Nephron progenitor cell (in vitro differentiated cells): ENCODE measurements at regions not wholly inside any gene's neighbourhood (a gene's known extent, or its start where the extent isn't known, plus 50 kb on each side); places are given as distances from the start of the nearest gene placed in this dataset.
A peak's percentile ranks its signal among the peaks of the same experiment; 100 is the strongest.

Experiments used
- DNase-seq: peaks from one replicate; pipeline ENCODE4 v3.0.0; 2021
- H3K27ac Mint-ChIP-seq: 2 replicates; pipeline ENCODE4 v1.8.0; 2021; ENCODE audit warnings: mild to moderate bottlenecking, moderate library complexity, mixed read lengths
- H3K27me3 Mint-ChIP-seq: 2 replicates; pipeline ENCODE4 v1.8.0; 2021; ENCODE audit warnings: mild to moderate bottlenecking, low read depth, mixed read lengths; ENCODE audit not compliant: poor library complexity
- H3K36me3 Mint-ChIP-seq: 2 replicates; pipeline ENCODE4 v1.8.0; 2021; ENCODE audit warnings: low read depth, mixed read lengths
- H3K4me1 Mint-ChIP-seq: 2 replicates; pipeline ENCODE4 v1.8.0; 2021; ENCODE audit warnings: mixed read lengths
- H3K4me3 Mint-ChIP-seq: 2 replicates; pipeline ENCODE4 v1.8.0; 2021; ENCODE audit warnings: mild to moderate bottlenecking, moderate library complexity, mixed read lengths
- H3K9me3 Mint-ChIP-seq: 2 replicates; pipeline ENCODE4 v1.8.0; 2021; ENCODE audit warnings: mild to moderate bottlenecking, moderate library complexity, mixed read lengths
- CTCF ChIP-seq: fragments of 200-600 bp; sonication (generic); IDR thresholded peaks from 2 replicates; pipeline ENCODE4 v1.5.0; 2021; ENCODE audit warnings: antibody characterized with exemption

GRCh38 chr1:81388435-81388834, 412.3 kb upstream of the ADGRL2 start:
- no peak for TF ChIP-seq CTCF
- H3K4me1 Mint-ChIP-seq, result no peaks in the 10 kb centered on the region
- H3K27ac Mint-ChIP-seq, result no peak overlapping the region
- no peaks in the 10 kb centered on the region for H3K36me3 Mint-ChIP-seq
- DNase-seq, result no peak
- no peak overlapping the region for H3K4me3 Mint-ChIP-seq
- no peaks in the 10 kb centered on the region for H3K9me3 Mint-ChIP-seq
- H3K27me3 Mint-ChIP-seq, result no peaks in the 10 kb centered on the region

GRCh38 chr1:81387446-81387845, 413.3 kb upstream of the ADGRL2 start:
- Mint-ChIP-seq H3K27me3 (no peaks in the 10 kb centered on the region), H3K4me1 (no peaks in the 10 kb centered on the region), H3K4me3 (no peak overlapping the region), H3K9me3 (no peaks in the 10 kb centered on the region), H3K36me3 (no peaks in the 10 kb centered on the region), H3K27ac (no peak overlapping the region)
- no peak for DNase-seq
- no peak for TF ChIP-seq CTCF

GRCh38 chr1:81382561-81382960, 418.2 kb upstream of the ADGRL2 start:
- DNase-seq, result no peak
- H3K4me3 Mint-ChIP-seq, result no peak overlapping the region
- no peaks in the 10 kb centered on the region for H3K4me1 Mint-ChIP-seq
- H3K27ac Mint-ChIP-seq, result no peak overlapping the region
- H3K36me3 Mint-ChIP-seq, result no peaks in the 10 kb centered on the region
- no peaks in the 10 kb centered on the region for H3K9me3 Mint-ChIP-seq
- no peaks in the 10 kb centered on the region for H3K27me3 Mint-ChIP-seq
- no peak for TF ChIP-seq CTCF

DNA sequence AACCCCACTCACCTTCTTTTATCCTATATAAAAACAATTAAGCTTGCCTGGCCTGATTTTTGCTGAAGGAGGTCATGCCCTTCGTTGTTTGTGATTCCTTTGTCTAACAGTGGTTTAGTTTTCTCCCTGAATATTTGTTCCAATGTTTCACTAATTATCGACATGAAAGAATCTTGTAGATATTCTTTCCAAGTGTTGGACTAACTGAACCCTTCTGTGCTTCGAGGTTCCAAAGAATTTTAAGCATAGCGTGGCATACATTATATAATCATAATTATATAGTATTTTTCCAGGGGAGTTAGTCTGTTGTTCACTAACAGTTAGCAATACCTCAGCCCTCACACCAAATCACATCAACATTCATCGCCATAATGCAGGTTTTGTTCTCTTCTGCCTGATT, 418.9 kb upstream of the ADGRL2 start:
- Mint-ChIP-seq H3K9me3 (no peaks in the 10 kb centered on the region), H3K27ac (no peak overlapping the region), H3K27me3 (no peaks in the 10 kb centered on the region), H3K4me1 (no peaks in the 10 kb centered on the region), H3K36me3 (no peaks in the 10 kb centered on the region), H3K4me3 (no peak overlapping the region)
- no peak for TF ChIP-seq CTCF
- no peak for DNase-seq

DNA sequence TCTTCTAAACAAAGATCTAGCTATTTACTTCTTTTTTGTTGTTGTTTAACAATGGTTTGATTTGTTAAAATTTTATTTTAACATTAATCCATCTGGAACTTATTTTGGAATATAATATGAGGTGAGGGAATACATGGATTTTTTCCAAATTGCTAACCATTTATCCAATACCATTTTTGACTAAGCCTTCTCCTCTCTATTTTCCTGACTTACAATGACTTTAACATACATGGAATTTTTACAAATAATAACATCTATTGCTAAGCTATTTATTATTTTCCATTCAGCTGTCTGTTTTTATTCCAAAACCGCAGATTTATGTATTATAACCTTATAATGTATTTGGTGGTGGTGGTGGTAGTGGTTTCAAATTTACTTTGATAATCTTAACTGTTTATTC, 420.3 kb upstream of the ADGRL2 start:
- Mint-ChIP-seq H3K4me1 (no peaks in the 10 kb centered on the region), H3K27me3 (no peaks in the 10 kb centered on the region), H3K36me3 (no peaks in the 10 kb centered on the region), H3K9me3 (no peaks in the 10 kb centered on the region), H3K4me3 (no peak overlapping the region), H3K27ac (no peak overlapping the region)
- TF ChIP-seq CTCF, result no peak
- no peak for DNase-seq

DNA sequence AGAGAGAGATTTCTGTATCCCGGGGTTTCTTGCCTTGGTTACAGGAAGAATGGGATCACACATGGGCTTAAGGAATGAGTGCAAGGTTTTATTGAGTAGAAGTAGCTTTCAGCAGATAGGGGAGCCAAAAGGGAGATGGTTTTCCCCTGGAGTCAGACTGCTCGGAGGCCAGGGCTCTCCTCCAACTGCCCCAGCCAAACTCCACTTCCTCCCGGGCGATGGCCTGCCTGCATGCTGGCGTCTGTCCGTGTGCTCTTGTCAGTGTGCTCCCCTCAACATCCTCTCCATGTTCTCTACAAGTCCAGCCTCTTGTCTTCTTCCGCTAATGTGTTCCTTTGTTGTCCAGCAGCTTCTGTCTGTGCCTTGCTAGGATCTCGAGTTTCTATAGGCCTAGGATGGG, 421.3 kb upstream of the ADGRL2 start:
- Mint-ChIP-seq H3K9me3 (no peaks in the 10 kb centered on the region), H3K27me3 (no peaks in the 10 kb centered on the region), H3K4me3 (no peak overlapping the region), H3K27ac (peak overlapping the region; percentile 78), H3K4me1 (no peaks in the 10 kb centered on the region), H3K36me3 (no peaks in the 10 kb centered on the region)
- no peak for TF ChIP-seq CTCF
- DNase-seq, result no peak
